Common myeloid progenitor, CD34-positive (primary cell): ENCODE measurements at regions not wholly inside any gene's neighbourhood (a gene's known extent, or its start where the extent isn't known, plus 50 kb on each side); places are given as distances from the start of the nearest gene placed in this dataset.

Experiments
- CTCF ChIA-PET: fragments of 350-600 bp; sonication (Branson Sonifier 250); formaldehyde crosslinking; loops from one replicate; lab custom pipeline; 2021; ENCODE audit warnings: antibody characterized with exemption; lab: Charles Lee
- POLR2A ChIA-PET: fragments of 350-600 bp; sonication (Branson Sonifier 250); formaldehyde crosslinking; loops from one replicate; lab custom pipeline; 2021; ENCODE audit warnings: antibody characterized with exemption; lab: Charles Lee
- DNase-seq, 3 donors: peaks; one replicate each; pipeline versions ENCODE4 v3.0.0 to v3.0.0-alpha.2; 2013
- H3K27ac ChIP-seq, 2 experiments: 1 replicate in 1 of 2; 2 replicates in 1 of 2; pipeline ENCODE4 v1.7.0; 2013; ENCODE audit warnings: inconsistent platforms in 2 of 2, low read length in 2 of 2, mild to moderate bottlenecking in 2 of 2, low read depth in 1 of 2, moderate library complexity in 1 of 2; ENCODE audit not compliant: severe bottlenecking in 2 of 2, insufficient read depth in 1 of 2, poor library complexity in 1 of 2
- H3K27me3 ChIP-seq, 5 experiments: replicated peaks in 2 of 5; 1 replicate in 3 of 5; 2 replicates in 2 of 5; pipeline versions ENCODE4 v1.6.1 to v1.7.0; 2013; ENCODE audit warnings: low read length in 4 of 5, mild to moderate bottlenecking in 2 of 5, moderate library complexity in 2 of 5, inconsistent platforms in 1 of 5; ENCODE audit not compliant: insufficient read depth in 5 of 5, control insufficient read depth in 4 of 5
- H3K36me3 ChIP-seq, 4 experiments: 1 replicate in 2 of 4; 2 replicates in 2 of 4; pipeline versions ENCODE4 v1.6.1 to v1.7.0; 2013; ENCODE audit warnings: low read length in 3 of 4, control low read depth in 1 of 4, mild to moderate bottlenecking in 1 of 4; ENCODE audit not compliant: control insufficient read depth in 4 of 4, insufficient read depth in 4 of 4
- H3K4me1 ChIP-seq, 4 experiments: 1 replicate in 3 of 4; 2 replicates in 1 of 4; pipeline versions ENCODE4 v1.6.1 to v1.7.1; 2013; ENCODE audit warnings: low read length in 3 of 4, mild to moderate bottlenecking in 3 of 4, control low read depth in 1 of 4, inconsistent platforms in 1 of 4, moderate library complexity in 1 of 4; ENCODE audit not compliant: control insufficient read depth in 4 of 4, insufficient read depth in 4 of 4; ENCODE audit errors: control extremely low read depth in 1 of 4
- H3K4me3 ChIP-seq, 7 experiments: 1 replicate in 4 of 7; 2 replicates in 3 of 7; pipeline versions ENCODE4 v1.5.1 to v1.7.0; 2013; ENCODE audit warnings: mild to moderate bottlenecking in 7 of 7, low read length in 6 of 7, moderate library complexity in 6 of 7, inconsistent platforms in 2 of 7, low read depth in 2 of 7, control low read depth in 1 of 7; ENCODE audit not compliant: insufficient read depth in 4 of 7, control insufficient read depth in 1 of 7; ENCODE audit errors: extremely low read depth in 1 of 7
- H3K9me3 ChIP-seq, 5 experiments: 1 replicate in 4 of 5; 2 replicates in 1 of 5; pipeline versions ENCODE4 v1.6.1 to v1.7.1; 2013; ENCODE audit warnings: low read length in 4 of 5, mild to moderate bottlenecking in 2 of 5, inconsistent platforms in 1 of 5, low read depth in 1 of 5, moderate library complexity in 1 of 5; ENCODE audit not compliant: control insufficient read depth in 4 of 5, insufficient read depth in 2 of 5; ENCODE audit errors: control extremely low read depth in 1 of 5
- WGBS: methylation state at CpG from one replicate; pipeline ENCODE4 v1.1.5; 2013; ENCODE audit not compliant: insufficient coverage; 5-methylcytosine and 5-hydroxymethylcytosine counted together

DNA sequence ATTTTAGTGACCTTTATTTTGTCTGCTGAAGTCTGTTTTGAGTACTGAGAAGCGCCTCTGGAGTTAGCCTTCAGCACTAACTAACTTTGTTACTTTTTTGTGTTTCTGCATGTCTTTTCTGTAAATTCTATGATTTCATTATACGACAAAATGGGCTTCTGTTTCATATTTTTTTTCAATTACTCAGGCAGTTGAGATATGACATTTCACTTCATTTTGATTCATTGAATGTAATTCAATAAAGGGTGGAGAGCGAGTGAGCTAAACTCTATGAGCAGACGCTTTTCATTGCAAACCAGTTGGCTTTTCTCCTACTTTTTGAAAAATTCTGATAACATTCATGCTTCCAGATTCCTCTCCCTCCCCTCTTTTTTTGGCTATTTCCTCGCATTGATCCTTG lies 84.4 kb upstream of the KCNH8 start:
- H3K9me3 ChIP-seq, result peaks cover 0 to under 1% (median 0%) of the 10 kb centered on the region in 5 experiments
- no peak overlapping the region for H3K27ac ChIP-seq
- no peak overlapping the region for H3K4me3 ChIP-seq
- no peaks in the 10 kb centered on the region for H3K27me3 ChIP-seq
- H3K36me3 ChIP-seq, result no peaks in the 10 kb centered on the region
- H3K4me1 ChIP-seq, result no peaks in the 10 kb centered on the region
- POLR2A ChIA-PET, result no interaction called here
- 90% methylated on average over 2 of the region's 5 CpGs for WGBS
- no peak for DNase-seq
- CTCF ChIA-PET, result interaction anchor here (1.2 to 4.0 kb wide), 5 partner anchors 9 to 911 kb away, joined by 3 to 18 read pairs (median 5); no protein-coding TSS in a partner anchor

DNA sequence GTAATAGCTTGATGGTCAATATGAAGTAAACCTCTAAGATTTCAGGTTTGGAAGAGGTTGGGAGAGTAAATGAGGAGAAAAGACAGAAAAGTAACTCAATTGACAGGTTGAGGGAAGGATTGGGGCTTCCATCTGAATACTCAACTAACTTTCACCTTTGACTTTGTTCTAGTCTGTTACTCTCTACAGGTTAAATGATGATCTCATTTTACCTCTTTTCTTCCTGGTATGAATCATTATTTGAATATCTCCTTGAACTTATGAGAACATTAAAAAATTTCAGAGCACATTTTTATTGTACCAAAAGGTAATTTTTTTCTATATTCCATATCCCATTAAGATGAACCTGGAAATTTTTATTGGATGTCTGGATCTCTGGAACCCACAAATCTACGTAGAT lies 87.9 kb upstream of the KCNH8 start:
- Histone ChIP-seq H3K27me3 (no peaks in the 10 kb centered on the region), H3K27ac (no peak overlapping the region), H3K36me3 (no peaks in the 10 kb centered on the region), H3K4me1 (no peaks in the 10 kb centered on the region), H3K4me3 (no peak overlapping the region), H3K9me3 (no peaks in the 10 kb centered on the region)
- no CpG with 5 or more reads among the region's 1 CpG for WGBS
- no peak for DNase-seq
- ChIA-PET CTCF (interaction anchor here (1.9 kb wide), 1 partner anchor 806 kb away, joined by 6 read pairs; no protein-coding TSS in a partner anchor), POLR2A (no interaction called here)

DNA sequence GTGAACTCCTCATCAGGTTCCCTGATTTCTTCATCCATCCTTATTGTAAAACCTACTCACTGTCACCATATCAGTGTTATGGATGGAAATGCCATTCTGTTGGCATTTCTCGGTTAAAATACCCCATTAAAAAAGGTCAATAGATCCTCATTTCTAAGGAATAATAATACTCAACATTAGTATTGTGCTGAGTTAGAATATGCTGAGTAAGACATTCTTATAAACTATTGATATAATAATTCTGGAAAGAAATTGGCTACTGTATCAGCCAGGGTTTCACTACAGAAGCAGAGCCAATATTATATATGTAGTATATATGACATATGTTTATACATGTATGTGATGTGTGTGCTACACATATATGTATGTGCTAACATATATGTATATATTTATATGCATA lies 95.4 kb upstream of the KCNH8 start:
- ChIA-PET POLR2A (no interaction called here), CTCF (no interaction called here)
- Histone ChIP-seq H3K9me3 (no peaks in the 10 kb centered on the region), H3K27me3 (no peaks in the 10 kb centered on the region), H3K27ac (no peak overlapping the region), H3K4me3 (no peak overlapping the region), H3K36me3 (no peaks in the 10 kb centered on the region), H3K4me1 (no peaks in the 10 kb centered on the region)
- no CpG with 5 or more reads among the region's 1 CpG for WGBS
- no peak for DNase-seq

DNA sequence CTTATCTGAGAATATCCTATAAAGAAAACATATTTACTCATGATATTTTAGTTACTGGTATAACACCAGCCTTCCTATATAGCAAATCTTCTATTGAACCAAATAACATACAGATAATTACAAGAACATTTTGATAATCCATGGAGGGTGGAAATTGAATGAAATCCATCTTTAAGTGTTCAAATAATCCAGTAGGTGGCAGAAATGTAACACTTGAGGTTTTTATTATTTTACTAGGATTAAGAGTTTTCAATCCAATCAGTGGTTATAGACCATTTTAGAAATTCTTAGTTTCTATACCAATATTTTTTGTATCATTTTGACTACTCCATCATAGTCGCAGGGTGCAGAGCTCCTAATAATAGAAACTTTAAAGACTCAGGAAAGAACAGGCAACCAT lies 101.9 kb upstream of the KCNH8 start:
- Histone ChIP-seq H3K27ac (no peak overlapping the region), H3K4me1 (no peaks in the 10 kb centered on the region), H3K36me3 (no peaks in the 10 kb centered on the region), H3K4me3 (no peak overlapping the region), H3K9me3 (no peaks in the 10 kb centered on the region), H3K27me3 (no peaks in the 10 kb centered on the region)
- ChIA-PET CTCF (interaction anchor here (0.6 kb wide), 1 partner anchor 831 kb away, joined by 3 read pairs; no protein-coding TSS in a partner anchor), POLR2A (no interaction called here)
- DNase-seq, result peak; percentile 7 to 17 (median 13)
- WGBS, result 100% methylated on average over 1 of the region's 1 CpG

DNA sequence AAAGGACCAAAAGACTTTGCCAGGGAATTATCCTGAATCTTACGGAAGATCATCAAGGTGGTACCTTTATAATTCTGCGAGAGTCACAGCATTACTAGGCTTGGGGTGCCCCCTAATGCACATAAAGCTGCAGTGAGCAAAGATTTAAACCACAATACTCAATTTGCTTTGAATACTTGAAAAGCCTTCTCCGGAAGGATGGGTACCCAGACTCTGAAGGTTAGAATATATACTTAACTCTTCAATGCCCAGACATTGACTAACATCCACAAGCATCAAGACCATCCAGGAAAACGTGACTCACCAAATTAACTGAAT lies 117.8 kb upstream of the KCNH8 start:
- no peak overlapping the region for H3K27ac ChIP-seq

DNA sequence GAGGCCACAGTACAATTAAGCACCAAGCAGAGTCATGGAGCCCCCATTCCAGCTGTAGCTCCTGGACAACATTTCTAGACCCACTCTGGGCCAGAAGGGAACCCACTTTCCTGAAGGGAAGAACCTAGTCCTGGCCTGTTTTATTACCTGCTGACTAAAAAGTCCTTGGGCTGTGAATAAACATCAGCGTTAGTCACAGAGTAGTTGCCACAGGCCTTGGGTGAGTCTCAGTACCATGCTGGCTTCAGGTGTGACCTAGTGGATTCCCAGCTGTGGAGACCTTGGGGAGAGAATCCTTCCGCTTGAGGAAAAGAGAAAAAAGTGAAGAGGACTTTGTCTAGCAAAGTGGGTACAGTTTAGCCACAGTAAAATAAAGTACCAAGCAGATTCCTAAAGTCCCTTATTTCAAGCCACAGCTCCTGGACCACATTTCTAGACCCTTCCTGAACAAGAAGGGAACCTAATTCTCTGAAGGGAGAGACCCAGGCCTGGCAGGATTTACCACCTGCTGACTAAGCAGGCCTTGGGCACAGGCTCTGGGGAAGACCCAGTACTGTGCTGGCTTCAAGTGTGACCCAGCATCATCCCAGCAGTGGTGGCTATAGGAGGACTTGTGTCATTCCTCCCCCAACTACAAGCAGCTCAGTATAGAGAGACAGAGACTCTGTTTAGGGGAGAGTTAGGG lies 118.3 kb upstream of the KCNH8 start:
- Histone ChIP-seq H3K4me3 (no peak overlapping the region), H3K27ac (no peak overlapping the region), H3K27me3 (no peaks in the 10 kb centered on the region), H3K36me3 (no peaks in the 10 kb centered on the region), H3K9me3 (peaks cover 0 to under 1% (median 0%) of the 10 kb centered on the region in 5 experiments), H3K4me1 (no peaks in the 10 kb centered on the region)
- ChIA-PET POLR2A (no interaction called here), CTCF (interaction anchor here (0.7 kb wide), 1 partner anchor 837 kb away, joined by 3 read pairs; no protein-coding TSS in a partner anchor)
- WGBS, result 100% methylated on average over 1 of the region's 2 CpGs
- no peak for DNase-seq

More for the DNA sequence above, 117.8 kb upstream of the KCNH8 start:
- peaks cover 0 to 1% (median 0%) of the 10 kb centered on the region in 5 experiments for H3K9me3 ChIP-seq
- WGBS, result 90% methylated on average over 2 of the region's 4 CpGs
- ChIA-PET POLR2A (no interaction called here), CTCF (interaction anchor here (0.7 kb wide), 1 partner anchor 836 kb away, joined by 3 read pairs; no protein-coding TSS in a partner anchor)
- no peaks in the 10 kb centered on the region for H3K36me3 ChIP-seq
- H3K4me3 ChIP-seq, result no peak overlapping the region
- no peak for DNase-seq
- no peaks in the 10 kb centered on the region for H3K4me1 ChIP-seq
- H3K27me3 ChIP-seq, result no peaks in the 10 kb centered on the region

DNA sequence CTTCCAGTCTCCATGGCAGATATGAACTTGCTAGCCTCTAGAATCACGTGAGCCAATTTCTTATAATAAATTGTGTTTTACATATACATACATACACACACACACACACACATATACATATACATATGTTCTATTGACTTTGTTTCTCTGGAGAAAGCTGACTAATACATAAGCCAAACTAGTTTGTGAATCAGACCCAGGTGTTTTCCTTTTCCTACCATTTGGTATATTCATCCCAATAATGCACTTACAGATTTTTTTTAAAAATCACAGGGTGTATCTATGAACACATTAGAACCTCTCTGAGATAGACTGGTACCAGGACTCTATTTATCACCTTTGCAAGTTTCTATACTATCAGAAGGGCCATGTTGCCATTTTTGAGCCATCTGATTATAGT lies 122.9 kb upstream of the KCNH8 start:
- no peaks in the 10 kb centered on the region for H3K9me3 ChIP-seq
- no peaks in the 10 kb centered on the region for H3K36me3 ChIP-seq
- no peaks in the 10 kb centered on the region for H3K4me1 ChIP-seq
- no peak for DNase-seq
- no CpG with 5 or more reads among the region's 1 CpG for WGBS
- POLR2A ChIA-PET, result no interaction called here
- H3K27ac ChIP-seq, result no peak overlapping the region
- no peaks in the 10 kb centered on the region for H3K27me3 ChIP-seq
- H3K4me3 ChIP-seq, result no peak overlapping the region
- CTCF ChIA-PET, result no interaction called here
